SW480 (cell line): ENCODE measurements at regions not wholly inside any gene's neighbourhood (a gene's known extent, or its start where the extent isn't known, plus 50 kb on each side); places are given as distances from the start of the nearest gene placed in this dataset.
"Not testable (repeated sequence)": the region's sequence is repeated elsewhere in the genome, so short reads cannot be mapped to it uniquely, and the experiment has no call there.

Experiments
- DNase-seq: peaks from one replicate; pipeline ENCODE4 v3.0.0-alpha.2; 2016; ENCODE audit warnings: low spot score

DNA sequence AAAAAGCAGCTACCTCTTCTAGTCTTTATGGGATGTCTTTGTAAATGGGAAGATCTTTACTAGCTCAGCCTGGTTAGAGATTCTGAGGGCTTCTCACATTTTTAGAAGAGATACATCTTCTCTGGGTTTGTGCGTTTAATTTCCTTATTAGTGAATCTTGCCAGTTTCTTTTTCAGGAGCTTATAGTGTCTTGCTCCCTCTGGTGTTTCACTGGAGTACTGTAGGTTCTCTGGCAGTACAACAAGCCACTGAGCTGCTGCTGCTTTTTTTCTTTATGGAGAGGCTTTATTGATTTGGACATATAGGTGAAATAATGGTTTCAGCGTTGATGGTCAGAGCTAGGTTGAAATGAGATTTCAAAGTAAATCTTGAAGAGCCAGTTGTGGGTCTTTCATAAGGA, 82.9 kb downstream of the LAS1L start:
- peak; percentile 16 for DNase-seq

DNA sequence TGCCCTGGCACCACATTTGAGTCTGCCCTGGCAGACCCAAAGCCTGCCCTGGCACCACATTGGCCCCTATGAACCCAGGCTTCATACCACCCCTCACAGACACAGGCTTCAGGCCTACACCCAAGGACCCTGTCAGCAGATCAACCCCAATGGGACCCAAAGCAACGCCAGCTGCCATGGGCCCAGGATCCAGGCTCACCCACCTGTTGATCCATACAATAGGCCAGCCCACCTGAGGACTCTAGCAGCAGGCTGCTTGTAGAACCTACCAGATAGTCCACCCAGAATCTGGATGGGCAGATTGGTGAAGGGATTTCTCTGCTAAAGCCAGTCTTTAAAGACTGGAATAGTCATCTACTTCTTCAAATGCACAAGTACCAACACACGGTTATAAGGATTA, 114.4 kb downstream of the LAS1L start:
- no peak for DNase-seq

DNA sequence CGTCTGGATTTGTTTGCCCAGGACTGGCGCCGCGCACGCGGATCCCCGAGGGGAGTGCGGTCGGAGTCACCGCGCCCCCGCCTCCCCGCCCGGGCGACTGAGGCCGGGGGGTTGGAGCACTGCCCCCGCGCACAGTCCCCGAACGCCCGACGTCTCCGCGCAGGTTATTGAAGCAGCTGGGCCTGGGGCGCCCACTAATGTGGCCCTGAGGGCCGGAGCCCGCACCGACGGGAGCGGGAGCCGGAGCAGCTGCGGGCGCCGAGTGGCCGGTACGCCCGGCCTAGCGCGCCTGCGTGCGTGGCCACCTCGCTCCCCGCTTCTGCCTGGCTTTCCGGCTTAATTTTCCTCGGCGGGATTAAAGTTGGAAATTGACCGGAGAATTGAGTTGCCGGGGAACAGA, 126.9 kb downstream of the LAS1L start:
- DNase-seq = not testable (repeated sequence)

- no peak for DNase-seq
Measured at GRCh38 chrX:65407157-65407626, 127.4 kb downstream of the LAS1L start.

DNA sequence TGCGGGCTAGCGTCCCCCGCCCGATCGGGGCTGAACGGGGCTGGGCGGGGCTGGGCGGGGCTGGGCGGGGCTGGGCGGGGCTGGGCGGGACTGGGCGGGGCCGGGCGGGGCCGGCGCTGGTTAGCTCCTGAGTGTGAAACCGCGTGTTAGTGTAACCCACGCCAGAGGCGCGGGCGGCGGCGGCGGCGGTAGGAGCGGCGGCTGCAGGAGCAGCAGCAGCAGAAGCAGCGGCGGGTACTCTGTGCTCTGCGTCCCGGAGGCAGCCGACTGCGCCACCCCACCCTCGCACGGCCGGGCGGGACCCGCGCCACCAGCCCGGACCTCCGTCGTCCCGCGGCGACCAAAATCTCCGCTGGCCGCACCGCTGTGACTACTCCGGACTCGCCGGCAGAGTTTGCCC, 128.1 kb downstream of the LAS1L start:
- peak; percentile 25 for DNase-seq

GRCh38 chrX:65392284-65392683, 142.3 kb downstream of the LAS1L start:
- DNase-seq = no peak

- DNase-seq = not testable (repeated sequence)
Measured at GRCh38 chrX:65389120-65389519, 145.5 kb downstream of the LAS1L start.
